Esophagus muscularis mucosa (tissue), 4 donors: ENCODE measurements at regions not wholly inside any gene's neighbourhood (a gene's known extent, or its start where the extent isn't known, plus 50 kb on each side); places are given as distances from the start of the nearest gene placed in this dataset.

Experiments used
- DNase-seq: peaks from one replicate; pipeline ENCODE4 v3.0.0-alpha.2; 2017; ENCODE audit errors: extremely low spot score
- H3K27ac ChIP-seq, 4 donors: fragments of 200-600 bp; sonication (generic); replicated peaks in 1 of 4; 1 replicate in 3 of 4; 2 replicates in 1 of 4; pipeline ENCODE4 v1.5.1; 2016 to 2019; ENCODE audit warnings: mild to moderate bottlenecking in 1 of 4
- H3K27me3 ChIP-seq, 4 donors: fragments of 200-600 bp; sonication (generic); one replicate each; pipeline versions ENCODE4 v1.5.1 to v1.6.0; 2016 to 2019
- H3K36me3 ChIP-seq, 4 donors: fragments of 200-600 bp; sonication (generic); one replicate each; pipeline ENCODE4 v1.5.1; 2016 to 2019
- H3K4me1 ChIP-seq, 4 donors: fragments of 200-600 bp; sonication (generic); one replicate each; pipeline ENCODE4 v1.5.1; 2016 to 2019
- H3K4me3 ChIP-seq, 4 donors: fragments of 200-600 bp; sonication (generic); 1 replicate in 2 of 4; 2 replicates in 2 of 4; pipeline ENCODE4 v1.5.1; 2016 to 2019; ENCODE audit warnings: mild to moderate bottlenecking in 4 of 4, moderate library complexity in 1 of 4
- H3K9me3 ChIP-seq, 4 donors: fragments of 200-600 bp; sonication (generic); 1 replicate in 3 of 4; 2 replicates in 1 of 4; pipeline ENCODE4 v1.5.1; 2016 to 2019
- CTCF ChIP-seq, 3 experiments: fragments of 200-600 bp in 2 of 3; fragments of 450-650 bp in 1 of 3; sonication (generic) in 2 of 3; IDR thresholded peaks; one replicate each; pipeline ENCODE4 v1.5.1; 2017 to 2019; ENCODE audit warnings: antibody characterized with exemption in 3 of 3, mild to moderate bottlenecking in 2 of 3, moderate library complexity in 1 of 3
- EP300 ChIP-seq: sonication (generic); formaldehyde crosslinking; IDR thresholded peaks from one replicate; pipeline ENCODE4 v1.6.1; 2017; ENCODE audit warnings: antibody characterized with exemption
- POLR2A ChIP-seq: fragments of 450-650 bp; IDR thresholded peaks from one replicate; pipeline ENCODE4 v1.6.1; 2017; ENCODE audit warnings: antibody characterized with exemption, moderate library complexity, mild to moderate bottlenecking, low read depth
- POLR2AphosphoS5 ChIP-seq, 2 donors: sonication (generic); formaldehyde crosslinking; IDR thresholded peaks; one replicate each; pipeline ENCODE4 v1.6.1; 2017; ENCODE audit warnings: antibody characterized with exemption in 2 of 2
- WGBS: methylation state at CpG from one replicate; pipeline ENCODE4 v1.1.5; 2018; 5-methylcytosine and 5-hydroxymethylcytosine counted together
- intact Hi-C: fragments of 100-400 bp; cut with DNase I; formaldehyde crosslinking; loops from one replicate; pipeline ENCODE4 v1.15.1; 2023

GRCh38 chr7:119341822-119342221, 931.2 kb upstream of the KCND2 start:
- Histone ChIP-seq H3K9me3 (peaks cover 0 to 4% (median 0%) of the 10 kb centered on the region in 4 donors), H3K36me3 (no peaks in the 10 kb centered on the region), H3K4me3 (no peak overlapping the region), H3K27ac (no peak overlapping the region), H3K27me3 (no peaks in the 10 kb centered on the region), H3K4me1 (no peaks in the 10 kb centered on the region)
- TF ChIP-seq POLR2A (no peak), CTCF (IDR thresholded peaks at IDR 0.05) (no peak), POLR2AphosphoS5 (IDR thresholded peaks at IDR 0.05) (no peak), EP300 (no peak)
- DNase-seq: no peak
- intact Hi-C loops: no loop called here
- WGBS: 92% methylated on average over 5 of the region's 5 CpGs

DNA sequence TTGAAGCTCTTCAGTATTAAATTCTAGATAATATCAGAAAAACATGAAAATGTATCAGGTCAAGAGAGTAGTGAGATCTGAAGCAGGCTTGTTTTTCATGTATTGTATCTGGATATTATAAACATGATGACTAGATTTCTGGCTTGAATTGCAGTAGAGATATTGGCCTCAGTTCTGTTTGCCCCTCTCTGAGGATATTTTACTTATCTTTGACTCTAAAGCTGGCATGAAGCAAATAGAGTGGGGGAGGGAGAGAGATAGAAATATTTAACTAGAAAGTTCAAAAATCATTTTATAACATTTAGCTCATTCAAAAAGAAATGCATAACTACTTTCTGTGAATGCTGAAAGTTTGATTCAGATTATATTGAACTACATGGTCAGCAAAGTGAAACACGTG, 929.7 kb upstream of the KCND2 start:
- Histone ChIP-seq H3K4me3 (no peak overlapping the region), H3K27me3 (no peaks in the 10 kb centered on the region), H3K36me3 (no peaks in the 10 kb centered on the region), H3K9me3 (peaks cover 0 to 4% (median 0%) of the 10 kb centered on the region in 4 donors), H3K4me1 (no peaks in the 10 kb centered on the region), H3K27ac (no peak overlapping the region)
- TF ChIP-seq POLR2AphosphoS5 (IDR thresholded peaks at IDR 0.05) (no peak), POLR2A (no peak), CTCF (IDR thresholded peaks at IDR 0.05) (no peak), EP300 (no peak)
- intact Hi-C loops: no loop called here
- 24% methylated on average over 1 of the region's 1 CpG for WGBS
- DNase-seq: no peak

DNA sequence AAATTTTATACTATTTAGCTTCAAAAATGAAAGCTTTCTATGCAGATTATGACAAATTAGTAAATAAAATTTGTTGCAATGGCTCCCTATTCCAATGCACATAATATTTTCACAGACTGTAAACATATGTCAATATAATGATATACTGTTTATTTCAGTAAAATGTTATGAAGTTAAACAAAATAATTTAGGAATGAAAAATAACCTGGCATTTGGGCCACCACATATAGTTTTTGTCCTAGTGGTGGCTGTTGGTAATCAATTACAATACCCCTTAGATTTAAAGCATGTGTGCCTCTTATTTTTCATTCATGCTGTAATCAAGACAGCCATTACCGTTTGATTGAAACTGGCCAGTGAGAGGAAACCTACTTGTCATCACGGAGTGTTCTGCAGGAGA, 928.5 kb upstream of the KCND2 start:
- H3K9me3 ChIP-seq: peaks cover 0 to 4% (median 0%) of the 10 kb centered on the region in 4 donors
- no peak for DNase-seq
- TF ChIP-seq EP300 (no peak), POLR2AphosphoS5 (IDR thresholded peaks at IDR 0.05) (no peak), CTCF (IDR thresholded peaks at IDR 0.05) (no peak), POLR2A (no peak)
- H3K4me3 ChIP-seq: no peak overlapping the region
- 47% methylated on average over 2 of the region's 2 CpGs for WGBS
- H3K27ac ChIP-seq: no peak overlapping the region
- H3K36me3 ChIP-seq: no peaks in the 10 kb centered on the region
- intact Hi-C loops: no loop called here
- H3K27me3 ChIP-seq: no peaks in the 10 kb centered on the region
- no peaks in the 10 kb centered on the region for H3K4me1 ChIP-seq

DNA sequence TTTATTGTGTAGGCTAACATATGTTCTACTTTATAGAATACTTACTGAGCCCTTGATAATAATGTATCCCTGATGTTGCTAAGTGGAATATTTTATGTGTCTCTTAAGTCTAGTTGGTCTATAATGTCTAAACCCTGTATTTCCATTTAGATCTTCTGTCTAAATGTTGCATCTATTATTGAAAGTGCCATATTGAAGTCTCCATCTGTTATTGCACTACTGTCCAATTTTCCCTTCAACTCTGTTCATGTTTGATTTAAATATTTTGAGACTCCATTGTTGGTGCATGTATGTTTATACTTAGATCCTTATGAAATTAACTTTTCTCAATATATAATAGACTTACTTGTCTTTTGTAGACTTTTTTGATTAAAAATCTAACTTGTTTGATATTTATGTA, 924.5 kb upstream of the KCND2 start:
- Histone ChIP-seq H3K4me1 (no peaks in the 10 kb centered on the region), H3K27ac (no peak overlapping the region), H3K9me3 (no peaks in the 10 kb centered on the region), H3K4me3 (no peak overlapping the region), H3K27me3 (no peaks in the 10 kb centered on the region), H3K36me3 (no peaks in the 10 kb centered on the region)
- intact Hi-C loops: no loop called here
- no peak for DNase-seq
- TF ChIP-seq CTCF (IDR thresholded peaks at IDR 0.05) (no peak), POLR2A (no peak), EP300 (no peak), POLR2AphosphoS5 (IDR thresholded peaks at IDR 0.05) (no peak)

DNA sequence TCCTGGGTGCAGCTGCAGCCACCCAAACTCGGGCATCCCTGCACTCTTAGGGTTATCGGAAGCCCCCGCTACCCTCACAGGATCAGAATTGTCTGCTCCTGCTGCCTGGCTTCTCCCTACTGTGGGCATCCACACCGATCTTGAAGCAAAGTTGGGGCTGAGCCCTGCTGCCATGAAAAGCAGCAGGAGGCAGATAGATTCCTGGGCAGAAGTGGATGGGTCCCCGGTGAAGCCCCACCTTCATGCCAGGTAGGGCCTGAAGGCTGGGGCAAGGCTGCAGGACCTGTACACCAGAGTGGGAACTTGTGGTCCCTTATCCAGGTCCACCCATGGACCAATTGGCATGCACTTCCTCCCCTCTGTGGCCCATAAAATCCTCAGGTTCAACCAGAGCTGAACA, 922.6 kb upstream of the KCND2 start:
- Histone ChIP-seq H3K4me3 (no peak overlapping the region), H3K9me3 (no peaks in the 10 kb centered on the region), H3K27ac (no peak overlapping the region), H3K27me3 (no peaks in the 10 kb centered on the region), H3K36me3 (no peaks in the 10 kb centered on the region), H3K4me1 (no peaks in the 10 kb centered on the region)
- WGBS: 75% methylated on average over 4 of the region's 5 CpGs
- no peak for DNase-seq
- intact Hi-C loops: no loop called here
- TF ChIP-seq EP300 (no peak), POLR2A (no peak)
